ENCODE measurements at regions not wholly inside any gene's neighbourhood (a gene's known extent, or its start where the extent isn't known, plus 50 kb on each side); places are given as distances from the start of the nearest gene placed in this dataset.

- no peaks in the 10 kb centered on the region for H3K36me3 Mint-ChIP-seq (ENCODE audit: insufficient read depth, unreplicated experiment)
Observed at GRCh38 chr5:125722550-125722949, 700.7 kb upstream of the GRAMD2B start.

GRCh38 chr5:125725691-125726090 is 697.5 kb upstream of the GRAMD2B start:
- Mint-ChIP-seq H3K36me3 (ENCODE audit: insufficient read depth, unreplicated experiment) (no peaks in the 10 kb centered on the region), H3K27me3 (ENCODE audit: unreplicated experiment) (no peaks in the 10 kb centered on the region), H3K27ac (ENCODE audit: unreplicated experiment) (no peak overlapping the region), H3K4me3 (ENCODE audit: low read depth, unreplicated experiment) (no peak overlapping the region), H3K4me1 (ENCODE audit: low read depth, unreplicated experiment) (no peaks in the 10 kb centered on the region), H3K9me3 (ENCODE audit: low read depth, unreplicated experiment) (no peaks in the 10 kb centered on the region)
- no TSS peak for BruUV-seq (replicated peaks)
- TF ChIP-seq, protein P1, sequence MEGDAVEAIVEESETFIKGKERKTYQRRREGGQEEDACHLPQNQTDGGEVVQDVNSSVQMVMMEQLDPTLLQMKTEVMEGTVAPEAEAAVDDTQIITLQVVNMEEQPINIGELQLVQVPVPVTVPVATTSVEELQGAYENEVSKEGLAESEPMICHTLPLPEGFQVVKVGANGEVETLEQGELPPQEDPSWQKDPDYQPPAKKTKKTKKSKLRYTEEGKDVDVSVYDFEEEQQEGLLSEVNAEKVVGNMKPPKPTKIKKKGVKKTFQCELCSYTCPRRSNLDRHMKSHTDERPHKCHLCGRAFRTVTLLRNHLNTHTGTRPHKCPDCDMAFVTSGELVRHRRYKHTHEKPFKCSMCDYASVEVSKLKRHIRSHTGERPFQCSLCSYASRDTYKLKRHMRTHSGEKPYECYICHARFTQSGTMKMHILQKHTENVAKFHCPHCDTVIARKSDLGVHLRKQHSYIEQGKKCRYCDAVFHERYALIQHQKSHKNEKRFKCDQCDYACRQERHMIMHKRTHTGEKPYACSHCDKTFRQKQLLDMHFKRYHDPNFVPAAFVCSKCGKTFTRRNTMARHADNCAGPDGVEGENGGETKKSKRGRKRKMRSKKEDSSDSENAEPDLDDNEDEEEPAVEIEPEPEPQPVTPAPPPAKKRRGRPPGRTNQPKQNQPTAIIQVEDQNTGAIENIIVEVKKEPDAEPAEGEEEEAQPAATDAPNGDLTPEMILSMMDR (IDR thresholded peaks at IDR 0.05; ENCODE audit: unreplicated experiment), result no peak
- intact Hi-C loops (cut with micrococcal nuclease; ENCODE audit: unreplicated experiment), result no loop called here
- CTCF ChIA-PET, result interaction anchor here (0.6 to 0.7 kb wide), 2 partner anchors 109 to 154 kb away, joined by 3 read pairs; no protein-coding TSS in a partner anchor
- no peak for DNase-seq

More at GRCh38 chr5:125722550-125722949, 700.7 kb upstream of the GRAMD2B start:
- no peak overlapping the region for H3K4me3 Mint-ChIP-seq (ENCODE audit: low read depth, unreplicated experiment)
- intact Hi-C loops (cut with micrococcal nuclease; ENCODE audit: unreplicated experiment), result no loop called here
- H3K27ac Mint-ChIP-seq (ENCODE audit: unreplicated experiment), result no peak overlapping the region
- H3K4me1 Mint-ChIP-seq (ENCODE audit: low read depth, unreplicated experiment), result peaks cover 6% of the 10 kb centered on the region
- H3K9me3 Mint-ChIP-seq (ENCODE audit: low read depth, unreplicated experiment), result no peaks in the 10 kb centered on the region
- H3K27me3 Mint-ChIP-seq (ENCODE audit: unreplicated experiment), result no peaks in the 10 kb centered on the region
- DNase-seq, result no peak
- CTCF ChIA-PET, result no interaction called here
- TF ChIP-seq, protein P1 (IDR thresholded peaks at IDR 0.05; ENCODE audit: unreplicated experiment), result no peak
- no TSS peak for BruUV-seq (replicated peaks)

DNA sequence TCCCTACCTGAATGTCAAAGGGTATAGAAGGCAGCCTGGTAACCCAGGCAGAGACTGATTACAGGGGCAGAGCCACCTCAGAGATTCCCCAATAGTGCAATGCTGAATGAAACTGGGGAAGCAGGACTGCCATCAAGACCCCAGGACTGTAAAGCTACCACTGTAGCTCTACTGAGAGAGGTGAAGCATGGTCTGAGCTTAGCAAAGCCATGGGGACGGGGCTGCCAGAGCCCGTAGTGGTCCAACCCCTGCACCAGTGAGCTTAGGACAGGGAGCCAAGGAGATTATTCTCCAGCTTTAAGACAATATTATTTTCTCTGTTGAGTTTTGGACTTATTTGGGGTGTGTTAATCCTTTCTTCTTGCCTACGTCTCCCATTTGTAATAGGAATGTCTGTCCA is 679.3 kb upstream of the GRAMD2B start:
- no peaks in the 10 kb centered on the region for H3K27me3 Mint-ChIP-seq (ENCODE audit: unreplicated experiment)
- no peaks in the 10 kb centered on the region for H3K4me1 Mint-ChIP-seq (ENCODE audit: low read depth, unreplicated experiment)
- no peak overlapping the region for H3K27ac Mint-ChIP-seq (ENCODE audit: unreplicated experiment)
- BruUV-seq (replicated peaks), result no TSS peak
- no peak for DNase-seq
- TF ChIP-seq, protein P1 (IDR thresholded peaks at IDR 0.05; ENCODE audit: unreplicated experiment), result no peak
- H3K9me3 Mint-ChIP-seq (ENCODE audit: low read depth, unreplicated experiment), result peaks cover 3% of the 10 kb centered on the region
- intact Hi-C loops (cut with micrococcal nuclease; ENCODE audit: unreplicated experiment), result no loop called here
- CTCF ChIA-PET, result no interaction called here
- no peaks in the 10 kb centered on the region for H3K36me3 Mint-ChIP-seq (ENCODE audit: insufficient read depth, unreplicated experiment)
- no peak overlapping the region for H3K4me3 Mint-ChIP-seq (ENCODE audit: low read depth, unreplicated experiment)

DNA sequence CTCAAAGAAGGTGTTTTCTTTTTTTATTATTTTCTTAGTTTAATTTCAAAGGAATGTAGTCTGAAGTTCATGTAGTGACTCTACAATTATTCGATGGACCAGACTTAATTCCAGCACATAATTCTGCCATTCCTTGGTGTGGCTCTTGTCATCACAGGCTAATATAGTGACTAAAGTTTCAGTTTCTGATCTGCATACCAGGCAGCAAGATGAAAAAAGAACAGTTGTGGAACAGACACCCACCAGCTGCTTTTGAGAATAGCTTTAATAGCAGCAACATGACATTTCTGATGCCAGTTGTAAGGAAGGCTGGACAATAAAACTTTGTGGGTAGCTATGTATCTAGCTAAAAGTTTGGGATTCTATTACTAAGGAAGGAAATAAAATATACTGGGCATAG is 676.3 kb upstream of the GRAMD2B start:
- BruUV-seq (replicated peaks), result no TSS peak
- Mint-ChIP-seq H3K27ac (ENCODE audit: unreplicated experiment) (no peak overlapping the region), H3K9me3 (ENCODE audit: low read depth, unreplicated experiment) (no peaks in the 10 kb centered on the region), H3K36me3 (ENCODE audit: insufficient read depth, unreplicated experiment) (no peaks in the 10 kb centered on the region), H3K27me3 (ENCODE audit: unreplicated experiment) (no peaks in the 10 kb centered on the region), H3K4me1 (ENCODE audit: low read depth, unreplicated experiment) (peaks cover 9% of the 10 kb centered on the region), H3K4me3 (ENCODE audit: low read depth, unreplicated experiment) (no peak overlapping the region)
- intact Hi-C loops (cut with micrococcal nuclease; ENCODE audit: unreplicated experiment), result no loop called here
- TF ChIP-seq, protein P1 (IDR thresholded peaks at IDR 0.05; ENCODE audit: unreplicated experiment), result no peak
- CTCF ChIA-PET, result no interaction called here
- no peak for DNase-seq
